Cardiac fibroblast (primary cell): ENCODE measurements at regions not wholly inside any gene's neighbourhood (a gene's known extent, or its start where the extent isn't known, plus 50 kb on each side); places are given as distances from the start of the nearest gene placed in this dataset.
A peak's percentile ranks its signal among the peaks of the same experiment; 100 is the strongest.

Experiments used
- DNase-seq, 2 donors: peaks; one replicate each; pipeline versions ENCODE4 v3.0.0 to v3.0.0-alpha.2; 2010; ENCODE audit warnings: low read depth in 2 of 2
- H3K4me3 ChIP-seq, 2 donors: replicated peaks in 1 of 2; 1 replicate in 1 of 2; 2 replicates in 1 of 2; pipeline ENCODE4 v1.5.1; 2011; ENCODE audit warnings: low read depth in 2 of 2, low read length in 2 of 2, mild to moderate bottlenecking in 2 of 2, moderate library complexity in 1 of 2
- TF ChIP-seq, protein P1 (sequence below): IDR thresholded peaks from one replicate; pipeline ENCODE4 v1.5.1; 2011; ENCODE audit warnings: low read depth, mild to moderate bottlenecking, low read length, inconsistent platforms

- H3K4me3 ChIP-seq, result no peak overlapping the region
- no peak for DNase-seq
- TF ChIP-seq, protein P1, sequence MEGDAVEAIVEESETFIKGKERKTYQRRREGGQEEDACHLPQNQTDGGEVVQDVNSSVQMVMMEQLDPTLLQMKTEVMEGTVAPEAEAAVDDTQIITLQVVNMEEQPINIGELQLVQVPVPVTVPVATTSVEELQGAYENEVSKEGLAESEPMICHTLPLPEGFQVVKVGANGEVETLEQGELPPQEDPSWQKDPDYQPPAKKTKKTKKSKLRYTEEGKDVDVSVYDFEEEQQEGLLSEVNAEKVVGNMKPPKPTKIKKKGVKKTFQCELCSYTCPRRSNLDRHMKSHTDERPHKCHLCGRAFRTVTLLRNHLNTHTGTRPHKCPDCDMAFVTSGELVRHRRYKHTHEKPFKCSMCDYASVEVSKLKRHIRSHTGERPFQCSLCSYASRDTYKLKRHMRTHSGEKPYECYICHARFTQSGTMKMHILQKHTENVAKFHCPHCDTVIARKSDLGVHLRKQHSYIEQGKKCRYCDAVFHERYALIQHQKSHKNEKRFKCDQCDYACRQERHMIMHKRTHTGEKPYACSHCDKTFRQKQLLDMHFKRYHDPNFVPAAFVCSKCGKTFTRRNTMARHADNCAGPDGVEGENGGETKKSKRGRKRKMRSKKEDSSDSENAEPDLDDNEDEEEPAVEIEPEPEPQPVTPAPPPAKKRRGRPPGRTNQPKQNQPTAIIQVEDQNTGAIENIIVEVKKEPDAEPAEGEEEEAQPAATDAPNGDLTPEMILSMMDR, result no peak
These were observed 58.1 kb upstream of the MAST4 start for GRCh38 chr5:66538126-66538525.

GRCh38 chr5:66538531-66538930 is 57.7 kb upstream of the MAST4 start:
- TF ChIP-seq, protein P1, result no peak
- H3K4me3 ChIP-seq, result no peak overlapping the region
- DNase-seq, result peak in 1 of 2 donors; percentile 36

- DNase-seq, result peak in 1 of 2 donors; percentile 13
- TF ChIP-seq, protein P1, result no peak
- no peak overlapping the region for H3K4me3 ChIP-seq
These were observed 56.1 kb upstream of the MAST4 start for GRCh38 chr5:66540078-66540477.

DNA sequence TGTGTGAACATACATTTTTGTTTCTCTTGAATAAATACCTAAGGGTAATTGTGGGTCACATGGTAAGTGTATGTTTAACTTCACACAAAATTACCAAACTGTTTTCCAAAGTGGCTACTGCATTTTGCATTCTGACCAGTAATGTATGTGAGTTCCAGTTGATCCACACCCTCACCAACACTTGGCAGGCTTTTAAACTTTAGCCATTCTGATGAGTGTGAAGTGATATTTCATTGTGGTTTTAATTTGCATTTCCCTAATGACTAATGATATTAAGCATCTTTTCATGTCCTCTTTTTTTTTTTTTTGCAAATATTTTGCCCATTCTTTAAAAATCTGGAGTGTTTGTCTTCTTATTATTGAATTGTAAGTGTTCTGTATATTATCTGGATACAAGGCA is 53.5 kb upstream of the MAST4 start:
- DNase-seq, result no peak
- TF ChIP-seq, protein P1, result no peak
- H3K4me3 ChIP-seq, result no peak overlapping the region
